GM12892 (cell line): ENCODE measurements at regions not wholly inside any gene's neighbourhood (a gene's known extent, or its start where the extent isn't known, plus 50 kb on each side); places are given as distances from the start of the nearest gene placed in this dataset.
"Not testable (repeated sequence)": the region's sequence is repeated elsewhere in the genome, so short reads cannot be mapped to it uniquely, and the experiment has no call there.

Source experiments
- POLR2A ChIP-seq: IDR thresholded peaks from 2 replicates; pipeline ENCODE4 v1.6.1; 2011; ENCODE audit warnings: low read depth, low read length, control low read depth
- POLR2AphosphoS5 ChIP-seq: IDR thresholded peaks from 2 replicates; pipeline ENCODE4 v1.6.1; 2011; ENCODE audit warnings: low read depth, low read length, control low read depth

DNA sequence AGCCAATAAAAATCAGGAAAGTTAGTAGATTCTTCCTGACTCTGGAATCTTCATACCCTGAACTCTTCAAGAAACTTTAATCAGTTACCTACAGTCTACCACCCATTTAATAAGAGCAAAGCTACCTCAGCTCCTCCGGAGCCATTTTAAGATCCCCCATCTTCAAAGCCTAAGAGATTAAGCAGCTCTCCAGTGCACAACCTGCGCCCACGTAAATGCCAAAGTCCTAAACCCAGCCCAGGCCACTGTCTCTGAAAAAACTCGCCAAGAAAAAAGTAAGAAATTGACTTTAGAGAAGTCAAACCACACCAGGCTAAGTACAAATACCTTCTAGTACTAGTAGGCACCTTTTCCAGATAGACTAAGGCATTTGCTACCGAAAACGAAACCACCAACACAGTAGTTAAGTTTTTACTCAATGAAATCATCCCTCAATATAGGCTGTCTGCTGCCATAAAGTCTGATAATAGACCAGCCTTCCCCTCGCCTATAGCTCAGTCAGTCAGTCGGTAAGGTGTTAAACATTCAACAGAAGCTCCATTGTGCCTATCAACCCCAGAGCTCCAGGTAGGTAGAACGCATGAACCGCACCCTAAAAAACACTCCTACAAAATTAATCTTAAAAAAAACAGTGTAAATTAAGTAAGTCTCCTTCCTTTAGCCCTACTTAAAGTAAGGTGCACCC is 122.2 kb upstream of the DEFB108B start:
- TF ChIP-seq POLR2AphosphoS5, POLR2A: not testable (repeated sequence)
